H9 (cell line): ENCODE measurements at regions not wholly inside any gene's neighbourhood (a gene's known extent, or its start where the extent isn't known, plus 50 kb on each side); places are given as distances from the start of the nearest gene placed in this dataset.

ENCODE experiments used
- DNase-seq: peaks from one replicate; pipeline ENCODE4 v3.0.0-alpha.2; 2017
- H2AFZ ChIP-seq: one replicate; pipeline ENCODE4 v1.6.1; 2013; ENCODE audit warnings: mild to moderate bottlenecking, low read length, control low read depth, moderate library complexity
- H2AK5ac ChIP-seq: 2 replicates; pipeline ENCODE4 v1.6.1; 2013; ENCODE audit warnings: low read length, control low read depth, mixed read lengths; ENCODE audit not compliant: insufficient read length
- H2BK120ac ChIP-seq: one replicate; pipeline ENCODE4 v1.6.1; 2013; ENCODE audit warnings: low read depth, mild to moderate bottlenecking, low read length, control low read depth, inconsistent platforms; ENCODE audit not compliant: poor library complexity, severe bottlenecking
- H2BK12ac ChIP-seq: 2 replicates; pipeline ENCODE4 v1.6.1; 2013; ENCODE audit warnings: low read length, control low read depth, mixed read lengths, low read depth; ENCODE audit not compliant: insufficient read length
- H2BK15ac ChIP-seq: 2 replicates; pipeline ENCODE4 v1.6.1; 2013; ENCODE audit warnings: low read depth, low read length, control low read depth
- H2BK20ac ChIP-seq: one replicate; pipeline ENCODE4 v1.6.1; 2013; ENCODE audit warnings: low read depth, mild to moderate bottlenecking, low read length, control low read depth, inconsistent platforms; ENCODE audit not compliant: poor library complexity, severe bottlenecking
- H2BK5ac ChIP-seq: 2 replicates; pipeline ENCODE4 v1.6.1; 2013; ENCODE audit warnings: low read length, control low read depth, mixed read lengths; ENCODE audit not compliant: insufficient read length
- H3K14ac ChIP-seq: 2 replicates; pipeline ENCODE4 v1.6.1; 2013; ENCODE audit warnings: low read length, control low read depth; ENCODE audit not compliant: insufficient read depth
- H3K18ac ChIP-seq: 2 replicates; pipeline ENCODE4 v1.6.1; 2013; ENCODE audit warnings: low read depth, mild to moderate bottlenecking, mixed read lengths, low read length, control low read depth; ENCODE audit not compliant: insufficient read length
- H3K23ac ChIP-seq: 2 replicates; pipeline ENCODE4 v1.6.1; 2013; ENCODE audit warnings: low read length, control low read depth, mixed read lengths, low read depth; ENCODE audit not compliant: insufficient read length
- H3K23me2 ChIP-seq: 2 replicates; pipeline ENCODE4 v1.6.1; 2013; ENCODE audit warnings: low read depth, mild to moderate bottlenecking, mixed read lengths, low read length, control low read depth; ENCODE audit not compliant: insufficient read length, poor library complexity, severe bottlenecking
- H3K27ac ChIP-seq: 2 replicates; pipeline ENCODE4 v1.5.1; 2013; ENCODE audit warnings: low read length, control low read depth, mixed read lengths, low read depth; ENCODE audit not compliant: insufficient read length
- H3K27me3 ChIP-seq: 2 replicates; pipeline ENCODE4 v1.6.1; 2013; ENCODE audit warnings: low read length, control low read depth, inconsistent platforms; ENCODE audit not compliant: insufficient read depth
- H3K4ac ChIP-seq: 2 replicates; pipeline ENCODE4 v1.6.1; 2013; ENCODE audit warnings: low read depth, mild to moderate bottlenecking, control low read depth, inconsistent platforms, low read length, moderate library complexity
- H3K4me1 ChIP-seq: 2 replicates; pipeline ENCODE4 v1.6.1; 2013; ENCODE audit warnings: low read length, control low read depth, inconsistent platforms; ENCODE audit not compliant: insufficient read depth
- H3K4me2 ChIP-seq: 2 replicates; pipeline ENCODE4 v1.6.1; 2013; ENCODE audit warnings: low read length, control low read depth, mixed read lengths; ENCODE audit not compliant: insufficient read length, insufficient read depth
- H3K56ac ChIP-seq: 2 replicates; pipeline ENCODE4 v1.6.1; 2013; ENCODE audit warnings: low read depth, mild to moderate bottlenecking, mixed read lengths, low read length, control low read depth; ENCODE audit not compliant: insufficient read length
- H3K79me1 ChIP-seq: 2 replicates; pipeline ENCODE4 v1.6.1; 2013; ENCODE audit warnings: low read depth, mild to moderate bottlenecking, moderate library complexity, low read length, control low read depth, inconsistent platforms; ENCODE audit not compliant: insufficient read depth, poor library complexity, severe bottlenecking
- H3K79me2 ChIP-seq: 2 replicates; pipeline ENCODE4 v1.6.1; 2013; ENCODE audit warnings: low read length, control low read depth, inconsistent platforms; ENCODE audit not compliant: insufficient read depth
- H3K9ac ChIP-seq: 2 replicates; pipeline ENCODE4 v1.6.1; 2013; ENCODE audit warnings: low read length, control low read depth, mixed read lengths; ENCODE audit not compliant: insufficient read length; ENCODE audit errors: extremely low read depth
- H3K9me3 ChIP-seq: one replicate; pipeline ENCODE4 v1.6.1; 2013; ENCODE audit warnings: low read depth, low read length, inconsistent platforms; ENCODE audit not compliant: control insufficient read depth
- H3T11ph ChIP-seq: one replicate; pipeline ENCODE4 v1.6.1; 2013; ENCODE audit warnings: mild to moderate bottlenecking, low read length, control low read depth, inconsistent platforms
- H4K20me1 ChIP-seq: one replicate; pipeline ENCODE4 v1.6.1; 2013; ENCODE audit not compliant: control insufficient read depth, insufficient read length, insufficient read depth
- H4K5ac ChIP-seq: 2 replicates; pipeline ENCODE4 v1.6.1; 2013; ENCODE audit warnings: low read depth, mild to moderate bottlenecking, mixed read lengths, low read length, control low read depth; ENCODE audit not compliant: insufficient read length
- H4K8ac ChIP-seq: replicated peaks from 2 replicates; pipeline ENCODE4 v1.6.1; 2013; ENCODE audit warnings: low read length, control low read depth, mixed read lengths, low read depth; ENCODE audit not compliant: insufficient read length
- H4K91ac ChIP-seq: 2 replicates; pipeline ENCODE4 v1.6.1; 2013; ENCODE audit warnings: low read depth, mild to moderate bottlenecking, moderate library complexity, mixed read lengths, low read length, control low read depth; ENCODE audit not compliant: insufficient read length
- H3K27ac Mint-ChIP-seq, 3 experiments: 2 replicates in 2 of 3; 3 replicates in 1 of 3; pipeline ENCODE4 v1.8.0; 2020 to 2021; ENCODE audit warnings: mixed read lengths in 3 of 3, mild to moderate bottlenecking in 1 of 3, moderate library complexity in 1 of 3
- H3K27me3 Mint-ChIP-seq: 2 replicates; pipeline ENCODE4 v1.8.0; 2021; ENCODE audit warnings: low read depth, mild to moderate bottlenecking, moderate library complexity, mixed read lengths
- H3K36me3 Mint-ChIP-seq, 3 experiments: 2 replicates in 2 of 3; 3 replicates in 1 of 3; pipeline ENCODE4 v1.8.0; 2020 to 2021; ENCODE audit warnings: low read depth in 3 of 3, mixed read lengths in 3 of 3; ENCODE audit not compliant: insufficient read depth in 1 of 3
- H3K4me1 Mint-ChIP-seq, 2 experiments: 2 replicates each; pipeline ENCODE4 v1.8.0; 2020; ENCODE audit warnings: mixed read lengths in 2 of 2
- H3K4me3 Mint-ChIP-seq, 2 experiments: 2 replicates in 1 of 2; 3 replicates in 1 of 2; pipeline ENCODE4 v1.8.0; 2020 to 2021; ENCODE audit warnings: mild to moderate bottlenecking in 2 of 2, mixed read lengths in 2 of 2, moderate library complexity in 1 of 2
- H3K9me3 Mint-ChIP-seq, 2 experiments: 2 replicates in 1 of 2; 3 replicates in 1 of 2; pipeline ENCODE4 v1.8.0; 2020; ENCODE audit warnings: mild to moderate bottlenecking in 2 of 2, mixed read lengths in 2 of 2, moderate library complexity in 1 of 2
- CTCF ChIP-seq: fragments of 200-600 bp; sonication (generic); conservative IDR thresholded peaks from 3 replicates; pipeline ENCODE4 v1.8.0; 2021; ENCODE audit warnings: antibody characterized with exemption, mild to moderate bottlenecking
- WGBS: extraction: QIAGEN DNeasy Blood & Tissue Kit; methylation state at CpG from one replicate; pipeline ENCODE4 v1.1.7; 2013; ENCODE audit warnings: missing lambda C conversion rate, low lambda C conversion rate, mixed read lengths; ENCODE audit not compliant: insufficient read length; ENCODE audit errors: extremely low coverage; 5-methylcytosine and 5-hydroxymethylcytosine counted together

DNA sequence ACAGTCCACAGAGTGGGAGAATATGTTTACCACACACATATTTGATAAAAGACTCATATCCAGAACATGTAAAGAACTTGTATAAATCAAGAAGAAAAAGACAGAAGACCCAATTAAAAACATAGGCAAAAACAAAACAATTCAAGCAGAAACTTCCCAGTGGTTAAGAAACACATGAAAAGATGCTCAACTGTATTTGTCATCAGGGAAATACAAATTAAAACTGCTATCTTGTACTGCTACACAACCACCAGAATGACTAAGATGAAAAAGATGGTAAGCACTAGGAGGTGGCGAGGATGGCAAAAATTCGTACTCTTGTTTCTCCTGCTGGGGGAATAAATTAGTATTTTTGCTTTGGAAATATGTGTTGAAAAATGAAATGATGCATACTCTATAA, 192.3 kb upstream of the C11orf87 start:
- WGBS = no CpG with 5 or more reads among the region's 2 CpGs
- Mint-ChIP-seq H3K36me3 (no peaks in the 10 kb centered on the region), H3K27me3 (no peaks in the 10 kb centered on the region; the same call in 1 of the 2 replicates), H3K27ac (no peak overlapping the region), H3K4me3 (no peak overlapping the region), H3K9me3 (no peaks in the 10 kb centered on the region), H3K4me1 (no peaks in the 10 kb centered on the region)
- Histone ChIP-seq H3T11ph (no peak overlapping the region), H3K9me3 (no peaks in the 10 kb centered on the region), H3K23me2 (no peaks in the 10 kb centered on the region), H2BK120ac (no peak overlapping the region), H4K8ac (no peak overlapping the region), H3K4ac (no peak overlapping the region), H3K27ac (no peak overlapping the region), H3K18ac (no peak overlapping the region), H2BK5ac (no peak overlapping the region), H3K79me2 (no peaks in the 10 kb centered on the region), H3K56ac (no peak overlapping the region), H3K4me1 (no peaks in the 10 kb centered on the region), H4K5ac (no peak overlapping the region), H2AK5ac (no peak overlapping the region), H3K79me1 (no peaks in the 10 kb centered on the region), H4K20me1 (no peaks in the 10 kb centered on the region), H2AFZ (no peak overlapping the region), H2BK12ac (no peak overlapping the region), H2BK20ac (no peak overlapping the region), H3K4me2 (no peak overlapping the region), H3K9ac (no peak overlapping the region), H3K14ac (no peak overlapping the region), H2BK15ac (no peak overlapping the region), H4K91ac (no peak overlapping the region), H3K23ac (no peak overlapping the region), H3K27me3 (no peaks in the 10 kb centered on the region)
- TF ChIP-seq CTCF = no peak
- DNase-seq = no peak
